IPS-11a (cell line): ENCODE measurements at regions not wholly inside any gene's neighbourhood (a gene's known extent, or its start where the extent isn't known, plus 50 kb on each side); places are given as distances from the start of the nearest gene placed in this dataset.

Source experiments
- H3K4me3 ChIP-seq: one replicate; pipeline ENCODE4 v1.5.1; 2013; ENCODE audit warnings: low read depth, low read length, control low read depth

GRCh38 chr2:76326636-76327035, 615.9 kb upstream of the GCFC2 start:
- H3K4me3 ChIP-seq: no peak overlapping the region

DNA sequence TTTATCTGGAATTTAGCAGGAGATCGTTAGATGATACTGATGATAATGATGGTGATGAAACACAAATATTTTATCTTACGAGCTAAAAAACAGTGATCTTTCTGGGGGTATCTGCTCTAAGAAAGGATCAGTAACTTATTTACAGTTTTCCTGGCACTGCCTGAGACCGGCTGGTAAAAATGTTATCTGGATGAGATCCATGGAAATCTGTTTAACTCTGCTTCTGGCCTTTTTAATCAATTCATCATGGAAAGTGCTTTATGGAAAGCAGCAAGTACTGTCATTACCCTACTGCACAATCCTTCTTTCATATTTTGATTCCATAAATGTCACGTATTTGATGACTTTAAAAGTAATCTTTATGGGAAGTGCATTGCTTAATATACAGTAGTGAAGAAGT, 612.7 kb upstream of the GCFC2 start:
- H3K4me3 ChIP-seq: no peak overlapping the region

DNA sequence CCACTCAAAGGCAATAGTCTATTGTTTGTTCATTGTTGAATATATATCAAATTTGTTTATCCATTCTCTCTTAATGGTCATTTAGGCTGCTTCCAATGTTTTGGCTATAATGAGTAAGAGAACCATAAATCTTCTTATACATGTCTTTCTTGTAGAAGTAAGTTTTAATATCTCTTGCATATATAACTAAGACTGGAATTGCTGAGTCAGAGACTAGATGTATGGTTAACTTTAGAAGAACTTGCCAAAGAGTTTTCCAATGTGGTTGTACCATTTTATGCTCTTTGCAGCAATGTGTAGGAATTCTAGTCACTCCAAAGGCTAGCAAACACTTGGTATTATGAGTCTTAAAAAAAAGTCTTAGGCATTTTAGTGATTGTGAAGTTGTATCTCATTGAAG, 610.0 kb upstream of the GCFC2 start:
- no peak overlapping the region for H3K4me3 ChIP-seq

DNA sequence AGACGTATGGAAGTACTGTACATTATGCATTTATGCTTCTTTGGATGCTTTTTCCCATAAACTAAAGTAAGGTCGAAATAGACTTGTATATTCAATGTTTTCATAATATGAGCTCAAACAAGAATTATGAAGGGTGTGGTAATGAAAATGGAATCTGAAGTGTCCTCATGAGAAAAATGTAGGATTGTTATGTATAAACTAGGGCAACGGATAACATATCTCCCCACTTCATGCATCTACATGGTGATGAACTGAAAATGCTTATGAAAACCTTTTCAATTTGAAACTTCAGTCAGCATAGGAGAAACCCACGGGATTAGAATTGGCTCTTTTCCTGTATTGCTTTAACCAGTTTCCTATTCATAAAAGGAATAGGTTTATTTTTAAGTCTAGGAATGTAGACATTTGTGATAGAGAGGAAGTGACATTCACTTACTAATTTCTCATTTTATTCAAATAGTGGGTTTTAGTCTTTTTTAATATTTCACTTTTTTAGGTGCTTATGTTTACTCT, 608.2 kb upstream of the GCFC2 start:
- no peak overlapping the region for H3K4me3 ChIP-seq

- no peak overlapping the region for H3K4me3 ChIP-seq
Measured at GRCh38 chr2:76316691-76317090, 606.0 kb upstream of the GCFC2 start.

GRCh38 chr2:76314271-76315020, 603.7 kb upstream of the GCFC2 start:
- H3K4me3 ChIP-seq: no peak overlapping the region

- H3K4me3 ChIP-seq: no peak overlapping the region
Measured at GRCh38 chr2:76312236-76312635, 601.5 kb upstream of the GCFC2 start.

- H3K4me3 ChIP-seq: no peak overlapping the region
Measured at GRCh38 chr2:76311728-76312127, 601.0 kb upstream of the GCFC2 start.

DNA sequence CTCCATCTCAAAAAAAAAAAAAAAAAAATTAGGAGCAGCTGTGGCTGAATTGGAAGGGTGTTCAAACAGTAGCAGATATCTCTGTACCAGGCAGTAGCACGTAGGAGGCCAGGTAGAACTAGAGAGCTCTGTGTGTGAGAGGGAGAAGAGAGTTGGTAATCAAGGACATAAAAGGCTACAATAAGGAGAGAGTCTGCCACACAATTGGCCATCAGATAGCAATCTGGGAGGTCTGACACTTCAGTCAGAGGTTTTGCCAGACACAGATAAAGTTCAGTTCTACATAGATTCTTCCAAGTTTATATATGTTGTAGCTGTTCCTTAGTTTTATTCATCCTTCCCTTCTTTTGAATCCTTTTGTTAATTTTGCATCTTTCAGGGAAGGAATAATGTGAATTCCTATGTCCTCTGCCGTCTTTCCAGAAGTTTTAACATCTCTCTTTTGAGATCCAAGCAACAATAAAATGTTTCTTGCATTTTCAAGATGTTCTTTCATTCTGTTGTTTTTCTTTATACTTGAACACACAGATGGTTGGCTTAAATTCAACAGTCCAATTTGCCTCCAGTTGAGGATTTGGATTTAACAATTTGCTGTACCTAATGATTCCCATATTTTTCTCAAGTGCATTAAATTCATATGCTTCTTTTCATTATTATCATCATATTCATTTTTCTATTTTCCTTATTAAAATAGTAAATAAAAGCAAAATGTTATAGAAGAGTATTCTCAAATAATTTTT, 600.3 kb upstream of the GCFC2 start:
- H3K4me3 ChIP-seq: no peak overlapping the region

DNA sequence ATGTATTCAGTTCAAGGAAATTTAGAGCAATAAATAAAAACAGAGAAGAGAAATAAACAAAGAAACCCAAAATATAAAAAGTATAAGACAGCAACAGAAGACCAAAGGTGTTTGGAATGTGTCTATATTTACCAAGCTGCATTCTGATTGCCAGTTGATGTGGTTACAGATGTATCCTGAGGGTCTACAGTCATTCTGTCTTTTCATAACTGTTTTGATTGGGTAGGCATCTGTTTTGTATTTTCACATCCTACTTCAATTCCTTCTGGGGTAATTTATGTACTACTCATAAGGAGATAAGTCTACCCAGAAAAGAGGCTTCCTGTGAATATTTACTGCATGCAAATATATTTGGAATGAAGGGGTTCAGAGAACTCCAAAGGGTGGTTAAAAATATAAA, 596.8 kb upstream of the GCFC2 start:
- H3K4me3 ChIP-seq: no peak overlapping the region

DNA sequence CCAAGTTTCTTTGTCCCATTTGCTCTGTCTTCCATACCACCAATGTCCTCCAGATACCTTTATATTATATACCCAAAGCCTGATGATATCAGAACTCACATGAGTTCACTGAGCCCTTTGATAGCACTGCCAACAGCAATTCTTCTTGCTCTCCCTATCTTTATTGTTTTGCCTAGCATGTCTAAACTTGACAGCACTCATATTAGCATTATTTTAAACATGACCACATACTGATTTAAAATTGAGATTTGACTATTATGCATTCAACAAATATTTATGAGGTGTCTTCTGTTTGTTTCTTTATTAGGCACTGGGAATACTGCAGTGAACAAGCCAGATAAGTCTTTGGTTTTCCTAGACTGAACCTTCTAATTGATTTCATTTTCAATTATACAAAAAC, 587.3 kb upstream of the GCFC2 start:
- no peak overlapping the region for H3K4me3 ChIP-seq

DNA sequence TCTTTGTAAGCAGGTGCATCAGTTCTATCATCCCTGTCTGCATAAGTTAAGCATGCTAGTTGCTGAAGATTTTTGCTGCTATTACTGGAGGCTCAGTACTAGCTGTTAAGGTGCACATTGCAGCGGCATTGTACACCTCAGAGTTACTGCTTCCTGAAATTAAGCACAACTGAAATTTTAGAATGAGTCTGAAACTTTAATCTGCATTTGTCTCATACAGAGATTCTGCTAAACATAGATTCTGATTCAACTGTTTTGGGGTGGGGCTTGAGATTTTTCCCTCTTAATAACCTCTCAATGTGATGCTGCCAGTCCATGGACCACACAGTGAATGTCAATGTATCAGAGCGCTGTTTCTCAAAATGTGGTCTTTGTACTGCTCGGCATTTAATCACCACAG, 585.7 kb upstream of the GCFC2 start:
- no peak overlapping the region for H3K4me3 ChIP-seq

GRCh38 chr2:76295762-76296161, 585.0 kb upstream of the GCFC2 start:
- H3K4me3 ChIP-seq: no peak overlapping the region

DNA sequence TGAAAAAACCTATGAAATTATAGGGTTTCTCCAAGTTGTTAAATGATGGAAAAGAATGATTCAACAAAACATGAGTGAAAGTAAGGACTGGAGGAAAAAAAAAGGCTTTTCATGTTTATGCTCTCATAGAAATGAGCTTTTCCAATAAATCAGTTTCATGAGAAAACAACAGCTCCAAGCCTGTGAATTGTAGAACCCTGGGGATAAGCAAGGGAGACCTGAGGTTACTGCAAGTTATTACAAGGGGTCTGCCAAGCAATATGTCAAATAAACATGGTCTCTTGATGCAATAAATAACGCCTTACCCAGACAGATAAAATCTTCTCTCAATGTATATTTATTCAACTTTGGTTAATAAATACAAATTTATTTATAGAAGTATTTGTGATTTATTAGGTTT, 577.9 kb upstream of the GCFC2 start:
- no peak overlapping the region for H3K4me3 ChIP-seq

DNA sequence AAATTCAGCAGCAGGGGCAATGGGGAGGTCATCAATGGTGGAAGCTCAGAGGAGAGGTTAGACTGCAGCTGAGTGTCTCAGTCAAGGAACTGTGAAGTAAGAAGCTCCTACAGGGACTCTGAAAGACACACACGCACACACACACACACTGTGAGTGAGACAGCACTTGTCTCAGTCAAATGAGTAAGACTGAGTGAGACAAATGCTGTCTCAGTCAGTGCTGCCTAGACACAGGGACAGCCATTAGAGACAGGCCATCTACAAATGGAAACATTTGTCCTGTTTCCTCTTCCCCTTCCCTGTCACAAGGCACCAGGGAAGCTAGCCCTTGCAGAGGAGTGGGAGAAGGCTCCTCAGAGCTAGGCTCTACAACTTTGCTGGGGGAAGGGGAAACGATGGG, 577.4 kb upstream of the GCFC2 start:
- H3K4me3 ChIP-seq: no peak overlapping the region

- H3K4me3 ChIP-seq: no peak overlapping the region
Measured at GRCh38 chr2:76283350-76283749, 572.6 kb upstream of the GCFC2 start.

- H3K4me3 ChIP-seq: no peak overlapping the region
Measured at GRCh38 chr2:76281156-76281841, 570.6 kb upstream of the GCFC2 start.

GRCh38 chr2:76280686-76281085, 570.0 kb upstream of the GCFC2 start:
- H3K4me3 ChIP-seq: no peak overlapping the region

GRCh38 chr2:76279142-76279541, 568.4 kb upstream of the GCFC2 start:
- no peak overlapping the region for H3K4me3 ChIP-seq

DNA sequence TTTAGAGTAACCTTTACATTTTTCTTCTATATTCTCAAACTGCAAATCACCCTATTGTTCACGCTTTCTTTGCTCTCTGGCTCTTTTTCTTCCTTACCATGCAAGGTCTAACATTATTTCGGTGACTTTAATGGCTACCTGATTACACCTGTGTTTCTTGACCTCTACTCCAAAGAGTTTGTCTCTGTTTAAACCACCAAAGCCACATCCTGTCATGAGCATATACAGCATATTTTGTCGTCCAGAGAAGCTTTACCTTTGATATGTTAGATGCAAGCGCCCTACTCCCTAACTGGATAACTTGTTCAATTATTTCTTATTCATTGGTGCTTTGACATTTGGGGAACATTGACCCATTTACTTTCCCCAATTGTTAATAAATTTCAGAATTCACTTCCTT, 565.1 kb upstream of the GCFC2 start:
- H3K4me3 ChIP-seq: no peak overlapping the region

GRCh38 chr2:76274676-76275075, 564.0 kb upstream of the GCFC2 start:
- no peak overlapping the region for H3K4me3 ChIP-seq

GRCh38 chr2:76274160-76274559, 563.4 kb upstream of the GCFC2 start:
- no peak overlapping the region for H3K4me3 ChIP-seq
